GM13976 (cell line): ENCODE measurements at regions not wholly inside any gene's neighbourhood (a gene's known extent, or its start where the extent isn't known, plus 50 kb on each side); places are given as distances from the start of the nearest gene placed in this dataset.

Source experiments
- DNase-seq: peaks from one replicate; pipeline ENCODE4 v3.0.0; 2012; ENCODE audit warnings: low spot score
- CTCF ChIP-seq: IDR thresholded peaks from 2 replicates; pipeline ENCODE4 v1.5.1; 2012; ENCODE audit warnings: borderline replicate concordance, mild to moderate bottlenecking; ENCODE audit not compliant: insufficient read depth; ENCODE audit errors: extremely low read depth, missing control alignments, control extremely low read depth
- in situ Hi-C: fragments of 300-500 bp; cut with MboI; formaldehyde crosslinking; loops from one replicate; pipeline ENCODE4 v1.12.0; 2022; ENCODE audit warnings: low sequenced_read_pairs, mixed read lengths, inconsistent platforms; ENCODE audit not compliant: unreplicated experiment

GRCh38 chr15:98438907-98439306, 209.4 kb upstream of the IGF1R start:
- no peak for TF ChIP-seq CTCF
- no peak for DNase-seq
- in situ Hi-C loops = no loop called here

GRCh38 chr15:98439523-98439942, 208.8 kb upstream of the IGF1R start:
- DNase-seq = no peak
- in situ Hi-C loops = no loop called here
- no peak for TF ChIP-seq CTCF

GRCh38 chr15:98440917-98441316, 207.4 kb upstream of the IGF1R start:
- TF ChIP-seq CTCF = no peak
- in situ Hi-C loops = no loop called here
- DNase-seq = peak; percentile 21

- in situ Hi-C loops = no loop called here
- TF ChIP-seq CTCF = no peak
- DNase-seq = no peak
These were observed 206.7 kb upstream of the IGF1R start for GRCh38 chr15:98441599-98441998.

GRCh38 chr15:98442379-98442833, 205.9 kb upstream of the IGF1R start:
- in situ Hi-C loops = no loop called here
- TF ChIP-seq CTCF = peak; percentile 64
- peak; percentile 69 for DNase-seq

GRCh38 chr15:98442901-98443300, 205.4 kb upstream of the IGF1R start:
- DNase-seq = no peak
- TF ChIP-seq CTCF = no peak
- in situ Hi-C loops = no loop called here

GRCh38 chr15:98443526-98443925, 204.8 kb upstream of the IGF1R start:
- in situ Hi-C loops = no loop called here
- no peak for TF ChIP-seq CTCF
- no peak for DNase-seq
